Endothelial cell of umbilical vein (primary cell): ENCODE measurements at regions not wholly inside any gene's neighbourhood (a gene's known extent, or its start where the extent isn't known, plus 50 kb on each side); places are given as distances from the start of the nearest gene placed in this dataset.
"Not testable (repeated sequence)": the region's sequence is repeated elsewhere in the genome, so short reads cannot be mapped to it uniquely, and the experiment has no call there.

Experiments
- EZH2 ChIP-seq: IDR thresholded peaks from 2 replicates; pipeline ENCODE4 v1.6.1; 2012; ENCODE audit warnings: borderline replicate concordance, low read depth, mild to moderate bottlenecking, moderate library complexity, low read length, inconsistent platforms; ENCODE audit not compliant: severe bottlenecking
- FOS ChIP-seq: IDR thresholded peaks from 2 replicates; pipeline ENCODE4 v1.6.1; 2011; ENCODE audit warnings: mild to moderate bottlenecking, low read length, moderate library complexity, borderline replicate concordance; ENCODE audit not compliant: insufficient read depth
- GATA2 ChIP-seq: IDR thresholded peaks from 2 replicates; pipeline ENCODE4 v1.7.0; 2011; ENCODE audit warnings: low read depth, mild to moderate bottlenecking, moderate library complexity, mixed read lengths, low read length; ENCODE audit not compliant: insufficient read length, insufficient read depth
- MYC ChIP-seq: IDR thresholded peaks from one replicate; pipeline ENCODE4 v1.6.1; 2011; ENCODE audit warnings: mild to moderate bottlenecking, low read depth, low read length
- POLR2A ChIP-seq: IDR thresholded peaks from 2 replicates; pipeline ENCODE4 v1.6.1; 2012; ENCODE audit warnings: low read depth, mild to moderate bottlenecking, control low read depth, low read length
- POLR2AphosphoS5 ChIP-seq: IDR thresholded peaks from 2 replicates; pipeline ENCODE4 v1.6.1; 2012; ENCODE audit warnings: low read depth, mild to moderate bottlenecking, control low read depth, low read length, moderate library complexity; ENCODE audit not compliant: insufficient read depth
- TF ChIP-seq, protein P1 (sequence below), 2 donors: IDR thresholded peaks; 1 replicate in 1 of 2; 2 replicates in 1 of 2; pipeline ENCODE4 v1.5.1; 2011; ENCODE audit warnings: low read length in 2 of 2, mild to moderate bottlenecking in 2 of 2, moderate library complexity in 2 of 2, control low read depth in 1 of 2, inconsistent platforms in 1 of 2, low read depth in 1 of 2; ENCODE audit not compliant: insufficient read depth in 1 of 2; ENCODE audit errors: extremely low read depth in 1 of 2
- TF ChIP-seq, protein P2 (sequence below): IDR thresholded peaks from 2 replicates; pipeline ENCODE4 v1.6.1; 2011; ENCODE audit not compliant: insufficient read depth, insufficient read length

GRCh38 chr16:21524752-21525028, 74.7 kb upstream of the METTL9 start:
- TF ChIP-seq, protein P1, sequence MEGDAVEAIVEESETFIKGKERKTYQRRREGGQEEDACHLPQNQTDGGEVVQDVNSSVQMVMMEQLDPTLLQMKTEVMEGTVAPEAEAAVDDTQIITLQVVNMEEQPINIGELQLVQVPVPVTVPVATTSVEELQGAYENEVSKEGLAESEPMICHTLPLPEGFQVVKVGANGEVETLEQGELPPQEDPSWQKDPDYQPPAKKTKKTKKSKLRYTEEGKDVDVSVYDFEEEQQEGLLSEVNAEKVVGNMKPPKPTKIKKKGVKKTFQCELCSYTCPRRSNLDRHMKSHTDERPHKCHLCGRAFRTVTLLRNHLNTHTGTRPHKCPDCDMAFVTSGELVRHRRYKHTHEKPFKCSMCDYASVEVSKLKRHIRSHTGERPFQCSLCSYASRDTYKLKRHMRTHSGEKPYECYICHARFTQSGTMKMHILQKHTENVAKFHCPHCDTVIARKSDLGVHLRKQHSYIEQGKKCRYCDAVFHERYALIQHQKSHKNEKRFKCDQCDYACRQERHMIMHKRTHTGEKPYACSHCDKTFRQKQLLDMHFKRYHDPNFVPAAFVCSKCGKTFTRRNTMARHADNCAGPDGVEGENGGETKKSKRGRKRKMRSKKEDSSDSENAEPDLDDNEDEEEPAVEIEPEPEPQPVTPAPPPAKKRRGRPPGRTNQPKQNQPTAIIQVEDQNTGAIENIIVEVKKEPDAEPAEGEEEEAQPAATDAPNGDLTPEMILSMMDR (IDR thresholded peaks at IDR 0.05; ENCODE audit: extremely low read depth in 1 of 2, insufficient read depth in 1 of 2, low read depth in 1 of 2, low read length in 2 of 2) = not testable (repeated sequence)
- TF ChIP-seq POLR2AphosphoS5, GATA2, EZH2, POLR2A, FOS, MYC: not testable (repeated sequence)
- TF ChIP-seq, protein P2, sequence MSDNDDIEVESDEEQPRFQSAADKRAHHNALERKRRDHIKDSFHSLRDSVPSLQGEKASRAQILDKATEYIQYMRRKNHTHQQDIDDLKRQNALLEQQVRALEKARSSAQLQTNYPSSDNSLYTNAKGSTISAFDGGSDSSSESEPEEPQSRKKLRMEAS = not testable (repeated sequence)
